ENCODE measurements at regions not wholly inside any gene's neighbourhood (a gene's known extent, or its start where the extent isn't known, plus 50 kb on each side); places are given as distances from the start of the nearest gene placed in this dataset.

DNA sequence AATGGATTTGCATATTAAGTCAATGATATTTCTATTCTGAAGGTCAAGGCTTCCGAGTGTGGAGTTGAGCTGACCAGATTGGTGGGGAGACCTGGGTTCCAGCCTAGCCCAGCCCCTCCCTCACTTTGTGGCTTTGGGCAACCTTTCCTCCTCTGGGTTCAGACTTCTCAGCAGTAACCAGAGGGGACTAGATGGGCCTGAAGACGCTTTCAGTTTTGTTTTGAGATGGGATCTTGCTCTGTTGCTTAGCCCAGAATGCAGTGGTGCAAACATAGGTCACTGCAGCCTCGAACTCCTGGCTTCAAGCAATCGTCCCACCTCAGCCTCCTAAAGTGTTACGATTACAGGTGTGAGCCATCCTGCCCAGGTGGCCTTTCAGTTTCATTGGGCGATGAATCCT lies 68.1 kb upstream of the LEP start:
- H3K9me3 Mint-ChIP-seq, result no peaks in the 10 kb centered on the region
- TF ChIP-seq, protein P1, sequence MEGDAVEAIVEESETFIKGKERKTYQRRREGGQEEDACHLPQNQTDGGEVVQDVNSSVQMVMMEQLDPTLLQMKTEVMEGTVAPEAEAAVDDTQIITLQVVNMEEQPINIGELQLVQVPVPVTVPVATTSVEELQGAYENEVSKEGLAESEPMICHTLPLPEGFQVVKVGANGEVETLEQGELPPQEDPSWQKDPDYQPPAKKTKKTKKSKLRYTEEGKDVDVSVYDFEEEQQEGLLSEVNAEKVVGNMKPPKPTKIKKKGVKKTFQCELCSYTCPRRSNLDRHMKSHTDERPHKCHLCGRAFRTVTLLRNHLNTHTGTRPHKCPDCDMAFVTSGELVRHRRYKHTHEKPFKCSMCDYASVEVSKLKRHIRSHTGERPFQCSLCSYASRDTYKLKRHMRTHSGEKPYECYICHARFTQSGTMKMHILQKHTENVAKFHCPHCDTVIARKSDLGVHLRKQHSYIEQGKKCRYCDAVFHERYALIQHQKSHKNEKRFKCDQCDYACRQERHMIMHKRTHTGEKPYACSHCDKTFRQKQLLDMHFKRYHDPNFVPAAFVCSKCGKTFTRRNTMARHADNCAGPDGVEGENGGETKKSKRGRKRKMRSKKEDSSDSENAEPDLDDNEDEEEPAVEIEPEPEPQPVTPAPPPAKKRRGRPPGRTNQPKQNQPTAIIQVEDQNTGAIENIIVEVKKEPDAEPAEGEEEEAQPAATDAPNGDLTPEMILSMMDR (IDR thresholded peaks at IDR 0.05), result no peak

GRCh38 chr7:128174386-128174785 lies 66.7 kb upstream of the LEP start:
- DNase-seq, result no peak
- H3K27me3 Mint-ChIP-seq (ENCODE audit: insufficient read depth), result peaks cover 61% of the 10 kb centered on the region
- TF ChIP-seq, protein P1 (IDR thresholded peaks at IDR 0.05), result no peak
- H3K4me1 Mint-ChIP-seq (ENCODE audit: low read depth), result peaks cover 7% of the 10 kb centered on the region
- no peaks in the 10 kb centered on the region for H3K36me3 Mint-ChIP-seq (ENCODE audit: low read depth)
- no peak overlapping the region for H3K4me3 Mint-ChIP-seq
- H3K9me3 Mint-ChIP-seq, result no peaks in the 10 kb centered on the region
- no peak overlapping the region for H3K27ac Mint-ChIP-seq

More for the DNA sequence above, 68.1 kb upstream of the LEP start:
- DNase-seq, result no peak
- H3K4me1 Mint-ChIP-seq (ENCODE audit: low read depth), result peaks cover 15% of the 10 kb centered on the region
- peaks cover 4% of the 10 kb centered on the region; the same call in 1 of the 2 replicates for H3K36me3 Mint-ChIP-seq (ENCODE audit: low read depth)
- H3K4me3 Mint-ChIP-seq, result no peak overlapping the region
- peaks cover 62% of the 10 kb centered on the region for H3K27me3 Mint-ChIP-seq (ENCODE audit: insufficient read depth)
- H3K27ac Mint-ChIP-seq, result no peak overlapping the region

- TF ChIP-seq, protein P1 (IDR thresholded peaks at IDR 0.05), result no peak
- DNase-seq, result no peak
- Mint-ChIP-seq H3K4me1 (ENCODE audit: low read depth) (peaks cover 7% of the 10 kb centered on the region), H3K27me3 (ENCODE audit: insufficient read depth) (peaks cover 57% of the 10 kb centered on the region), H3K27ac (no peak overlapping the region), H3K9me3 (no peaks in the 10 kb centered on the region), H3K4me3 (no peak overlapping the region), H3K36me3 (ENCODE audit: low read depth) (no peaks in the 10 kb centered on the region)
These were observed 64.4 kb upstream of the LEP start for GRCh38 chr7:128176696-128177095.

DNA sequence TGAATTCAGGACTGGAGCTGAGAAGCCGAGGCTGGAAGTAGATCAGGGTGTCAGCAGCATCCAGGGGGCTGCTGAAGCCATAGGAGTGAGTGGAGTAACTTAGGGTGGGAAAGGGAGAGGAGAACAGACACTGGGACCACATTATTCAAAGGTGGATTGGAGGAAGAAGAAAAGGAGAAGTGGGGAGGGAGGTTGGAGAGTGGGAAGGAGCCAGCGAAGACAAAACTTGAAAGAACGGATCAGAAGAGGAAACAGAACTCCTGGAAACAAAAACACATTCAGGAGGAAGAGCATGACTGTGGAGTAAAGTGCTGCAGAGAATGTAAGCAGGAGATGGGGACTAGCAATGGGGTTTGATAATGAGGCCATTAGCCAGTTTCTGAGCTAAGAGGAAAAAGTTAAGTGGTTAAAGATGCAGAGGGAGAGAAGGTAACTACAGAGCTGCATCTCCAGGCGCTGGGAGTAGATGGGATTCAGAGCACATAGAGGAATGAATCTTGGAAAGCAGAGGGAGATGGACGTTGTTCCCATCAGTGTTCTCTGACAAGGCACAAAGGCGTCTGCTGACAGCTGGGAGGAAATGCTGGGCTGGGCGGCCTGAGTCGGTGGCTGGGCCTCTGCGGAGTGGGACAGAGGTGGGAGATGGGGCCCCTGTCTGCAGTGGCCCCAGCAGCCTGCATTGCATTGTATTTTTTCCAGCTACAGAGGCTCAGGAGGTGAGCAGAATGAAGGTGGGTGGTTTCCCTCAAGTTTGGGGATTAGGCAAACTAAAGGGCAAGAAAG lies 63.1 kb upstream of the LEP start:
- Mint-ChIP-seq H3K36me3 (ENCODE audit: low read depth) (no peaks in the 10 kb centered on the region), H3K9me3 (no peaks in the 10 kb centered on the region), H3K4me3 (no peak overlapping the region), H3K4me1 (ENCODE audit: low read depth) (peaks cover 7% of the 10 kb centered on the region), H3K27ac (no peak overlapping the region), H3K27me3 (ENCODE audit: insufficient read depth) (peaks cover 63% of the 10 kb centered on the region)
- DNase-seq, result no peak
- TF ChIP-seq, protein P1 (IDR thresholded peaks at IDR 0.05), result no peak

DNA sequence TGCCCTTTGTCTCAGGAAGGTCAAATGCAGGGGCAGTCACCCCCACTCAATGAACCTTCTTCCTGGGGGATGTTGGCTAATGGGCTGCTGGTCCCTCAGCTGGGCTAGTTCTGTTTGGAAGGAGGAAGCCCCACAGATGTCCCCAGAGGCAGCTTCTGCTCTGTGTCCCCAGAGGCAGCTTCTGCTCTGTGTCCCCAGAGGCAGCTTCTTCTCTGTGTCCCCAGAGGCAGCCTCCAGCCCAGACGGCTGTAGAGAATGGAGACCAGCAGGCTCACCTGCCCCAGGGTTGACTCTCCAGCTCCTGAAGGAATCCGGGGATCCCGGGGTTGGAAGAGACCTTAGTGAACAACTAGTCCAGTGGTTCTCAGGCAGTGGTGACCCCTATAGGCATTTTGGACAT lies 62.5 kb upstream of the LEP start:
- Mint-ChIP-seq H3K4me1 (ENCODE audit: low read depth) (peaks cover 7% of the 10 kb centered on the region), H3K4me3 (no peak overlapping the region), H3K9me3 (no peaks in the 10 kb centered on the region), H3K27ac (no peak overlapping the region), H3K36me3 (ENCODE audit: low read depth) (no peaks in the 10 kb centered on the region), H3K27me3 (ENCODE audit: insufficient read depth) (peaks cover 63% of the 10 kb centered on the region)
- no peak for DNase-seq
- TF ChIP-seq, protein P1 (IDR thresholded peaks at IDR 0.05), result no peak

Data from HFFc6 (cell line).